ENCODE measurements at regions not wholly inside any gene's neighbourhood (a gene's known extent, or its start where the extent isn't known, plus 50 kb on each side); places are given as distances from the start of the nearest gene placed in this dataset.

GRCh38 chr4:79233820-79234219 lies 92.0 kb downstream of the NAA11 start:
- Histone ChIP-seq H3K9me3 (no peaks in the 10 kb centered on the region), H3K36me3 (no peaks in the 10 kb centered on the region), H3K27me3 (no peaks in the 10 kb centered on the region), H3K4me1 (peaks cover 0 to 6% (median 0%) of the 10 kb centered on the region in 4 donors), H3K27ac (no peak overlapping the region), H3K4me3 (no peak overlapping the region)
- no peak for DNase-seq
- intact Hi-C loops (cut with DNase I; ENCODE audit: low total_unique reads) = no loop called here
- TF ChIP-seq, protein P1, sequence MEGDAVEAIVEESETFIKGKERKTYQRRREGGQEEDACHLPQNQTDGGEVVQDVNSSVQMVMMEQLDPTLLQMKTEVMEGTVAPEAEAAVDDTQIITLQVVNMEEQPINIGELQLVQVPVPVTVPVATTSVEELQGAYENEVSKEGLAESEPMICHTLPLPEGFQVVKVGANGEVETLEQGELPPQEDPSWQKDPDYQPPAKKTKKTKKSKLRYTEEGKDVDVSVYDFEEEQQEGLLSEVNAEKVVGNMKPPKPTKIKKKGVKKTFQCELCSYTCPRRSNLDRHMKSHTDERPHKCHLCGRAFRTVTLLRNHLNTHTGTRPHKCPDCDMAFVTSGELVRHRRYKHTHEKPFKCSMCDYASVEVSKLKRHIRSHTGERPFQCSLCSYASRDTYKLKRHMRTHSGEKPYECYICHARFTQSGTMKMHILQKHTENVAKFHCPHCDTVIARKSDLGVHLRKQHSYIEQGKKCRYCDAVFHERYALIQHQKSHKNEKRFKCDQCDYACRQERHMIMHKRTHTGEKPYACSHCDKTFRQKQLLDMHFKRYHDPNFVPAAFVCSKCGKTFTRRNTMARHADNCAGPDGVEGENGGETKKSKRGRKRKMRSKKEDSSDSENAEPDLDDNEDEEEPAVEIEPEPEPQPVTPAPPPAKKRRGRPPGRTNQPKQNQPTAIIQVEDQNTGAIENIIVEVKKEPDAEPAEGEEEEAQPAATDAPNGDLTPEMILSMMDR (IDR thresholded peaks at IDR 0.05) = no peak

DNA sequence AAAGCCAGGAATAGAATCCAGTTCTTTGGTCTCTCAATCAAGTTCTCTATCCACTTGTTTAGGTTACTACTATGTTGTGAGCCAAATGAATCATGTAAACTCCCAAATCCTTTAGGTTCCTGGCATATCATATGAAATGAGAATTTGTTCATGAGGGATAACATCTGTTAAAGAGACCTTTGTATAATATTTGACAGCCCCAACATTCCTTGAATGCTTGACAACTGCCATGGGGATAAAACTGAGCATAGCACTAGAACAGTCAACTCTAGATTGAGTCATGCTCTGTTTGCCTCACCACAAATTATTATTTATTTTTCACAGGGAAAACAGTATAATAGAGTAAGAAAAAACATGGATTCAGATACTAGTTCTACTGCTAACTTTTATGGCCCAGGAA lies 93.3 kb downstream of the NAA11 start:
- Histone ChIP-seq H3K9me3 (no peaks in the 10 kb centered on the region), H3K4me3 (no peak overlapping the region), H3K36me3 (no peaks in the 10 kb centered on the region), H3K27ac (no peak overlapping the region), H3K4me1 (peaks cover 0 to 14% (median under 1%) of the 10 kb centered on the region in 4 donors), H3K27me3 (no peaks in the 10 kb centered on the region)
- TF ChIP-seq, protein P1 (IDR thresholded peaks at IDR 0.05) = no peak
- no peak for DNase-seq
- intact Hi-C loops (cut with DNase I; ENCODE audit: low total_unique reads) = no loop called here

DNA sequence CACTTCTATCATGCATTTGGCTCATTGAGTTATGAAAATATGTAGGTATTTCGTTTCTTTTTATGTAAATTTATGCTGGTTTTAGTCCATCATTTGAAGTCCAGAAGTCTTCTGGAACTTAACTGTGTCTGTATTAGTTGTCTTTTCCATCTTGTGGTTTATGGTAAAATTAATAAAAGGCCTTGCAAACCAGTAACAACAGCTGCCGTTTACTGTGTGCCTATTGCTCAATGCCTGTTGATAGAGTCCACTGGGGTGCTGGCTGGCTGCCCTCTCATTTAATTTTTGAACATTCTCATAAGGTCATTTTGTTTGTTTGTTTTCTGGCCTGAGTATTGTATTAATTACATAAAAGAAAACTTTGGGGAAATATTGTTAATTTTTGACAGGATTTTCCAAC lies 98.0 kb downstream of the NAA11 start:
- intact Hi-C loops (cut with DNase I; ENCODE audit: low total_unique reads) = no loop called here
- DNase-seq = no peak
- no peak overlapping the region for H3K4me3 ChIP-seq
- TF ChIP-seq, protein P1 (IDR thresholded peaks at IDR 0.05) = no peak
- H3K36me3 ChIP-seq = no peaks in the 10 kb centered on the region
- no peaks in the 10 kb centered on the region for H3K27me3 ChIP-seq
- no peaks in the 10 kb centered on the region for H3K9me3 ChIP-seq
- H3K27ac ChIP-seq = no peak overlapping the region
- peaks cover 0 to 32% (median 3%) of the 10 kb centered on the region in 4 donors for H3K4me1 ChIP-seq

- Histone ChIP-seq H3K9me3 (no peaks in the 10 kb centered on the region), H3K27me3 (no peaks in the 10 kb centered on the region), H3K4me3 (no peak overlapping the region), H3K27ac (no peak overlapping the region), H3K36me3 (no peaks in the 10 kb centered on the region), H3K4me1 (peaks cover 0 to 27% (median 3%) of the 10 kb centered on the region in 4 donors)
- intact Hi-C loops (cut with DNase I; ENCODE audit: low total_unique reads) = no loop called here
- no peak for DNase-seq
- TF ChIP-seq, protein P1 (IDR thresholded peaks at IDR 0.05) = no peak
Observed at GRCh38 chr4:79225360-79225759, 100.5 kb downstream of the NAA11 start.

DNA sequence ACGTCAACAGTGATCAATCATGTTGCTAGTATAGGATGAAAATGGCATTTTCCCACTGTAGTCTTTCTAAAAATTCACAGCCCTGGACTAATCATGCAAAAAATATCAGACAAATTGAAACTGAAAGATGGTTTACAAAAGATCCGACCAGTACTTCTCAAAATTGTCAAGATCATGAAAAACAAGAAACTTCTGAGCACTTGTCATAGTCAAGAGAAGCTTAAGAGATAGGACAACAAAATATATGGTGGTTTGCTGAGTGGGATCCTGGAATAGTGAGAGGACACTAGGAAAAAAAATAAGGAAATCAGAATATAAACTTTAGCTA lies 101.1 kb downstream of the NAA11 start:
- no peak overlapping the region for H3K4me3 ChIP-seq
- H3K27ac ChIP-seq = no peak overlapping the region
- no peaks in the 10 kb centered on the region for H3K36me3 ChIP-seq
- no peak for DNase-seq
- intact Hi-C loops (cut with DNase I; ENCODE audit: low total_unique reads) = no loop called here
- TF ChIP-seq, protein P1 (IDR thresholded peaks at IDR 0.05) = no peak
- peaks cover 0 to 27% (median 3%) of the 10 kb centered on the region in 4 donors for H3K4me1 ChIP-seq
- no peaks in the 10 kb centered on the region for H3K27me3 ChIP-seq
- no peaks in the 10 kb centered on the region for H3K9me3 ChIP-seq
